ENCODE measurements at regions not wholly inside any gene's neighbourhood (a gene's known extent, or its start where the extent isn't known, plus 50 kb on each side); places are given as distances from the start of the nearest gene placed in this dataset.

GRCh38 chr3:178103140-178103539 is 433.1 kb upstream of the KCNMB2 start:
- TF ChIP-seq CTCF (IDR thresholded peaks at IDR 0.05; ENCODE audit: low read length), result no peak
- TF ChIP-seq EZH2phosphoT487 (IDR thresholded peaks at IDR 0.05; ENCODE audit: low read length), result no peak
- no peak for TF ChIP-seq EZH2 (optimal IDR thresholded peaks at IDR 0.05; ENCODE audit: low read depth, low read length)

Data from MM.1S (cell line).